DOHH2 (cell line): ENCODE measurements at regions not wholly inside any gene's neighbourhood (a gene's known extent, or its start where the extent isn't known, plus 50 kb on each side); places are given as distances from the start of the nearest gene placed in this dataset.

Experiments
- EZH2phosphoT487 ChIP-seq: fragments of 200-600 bp; sonication (generic); IDR thresholded peaks from 2 replicates; pipeline ENCODE4 v1.6.1; 2017; ENCODE audit warnings: borderline replicate concordance, mild to moderate bottlenecking, antibody characterized with exemption, low read length, moderate library complexity, mixed read lengths
- TF ChIP-seq, protein P1 (sequence below): fragments of 200-600 bp; sonication (generic); IDR thresholded peaks from one replicate; pipeline ENCODE4 v1.5.1; 2014; ENCODE audit warnings: antibody characterized with exemption, mild to moderate bottlenecking, low read depth, low read length; ENCODE audit not compliant: poor library complexity, severe bottlenecking

GRCh38 chr6:166779381-166779780 is 152.3 kb upstream of the RPS6KA2 start:
- TF ChIP-seq, protein P1, sequence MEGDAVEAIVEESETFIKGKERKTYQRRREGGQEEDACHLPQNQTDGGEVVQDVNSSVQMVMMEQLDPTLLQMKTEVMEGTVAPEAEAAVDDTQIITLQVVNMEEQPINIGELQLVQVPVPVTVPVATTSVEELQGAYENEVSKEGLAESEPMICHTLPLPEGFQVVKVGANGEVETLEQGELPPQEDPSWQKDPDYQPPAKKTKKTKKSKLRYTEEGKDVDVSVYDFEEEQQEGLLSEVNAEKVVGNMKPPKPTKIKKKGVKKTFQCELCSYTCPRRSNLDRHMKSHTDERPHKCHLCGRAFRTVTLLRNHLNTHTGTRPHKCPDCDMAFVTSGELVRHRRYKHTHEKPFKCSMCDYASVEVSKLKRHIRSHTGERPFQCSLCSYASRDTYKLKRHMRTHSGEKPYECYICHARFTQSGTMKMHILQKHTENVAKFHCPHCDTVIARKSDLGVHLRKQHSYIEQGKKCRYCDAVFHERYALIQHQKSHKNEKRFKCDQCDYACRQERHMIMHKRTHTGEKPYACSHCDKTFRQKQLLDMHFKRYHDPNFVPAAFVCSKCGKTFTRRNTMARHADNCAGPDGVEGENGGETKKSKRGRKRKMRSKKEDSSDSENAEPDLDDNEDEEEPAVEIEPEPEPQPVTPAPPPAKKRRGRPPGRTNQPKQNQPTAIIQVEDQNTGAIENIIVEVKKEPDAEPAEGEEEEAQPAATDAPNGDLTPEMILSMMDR = no peak
- TF ChIP-seq EZH2phosphoT487 = no peak
